DMS153 (cell line): ENCODE measurements at regions not wholly inside any gene's neighbourhood (a gene's known extent, or its start where the extent isn't known, plus 50 kb on each side); places are given as distances from the start of the nearest gene placed in this dataset.

Source experiments
- DNase-seq: peaks from one replicate; lab custom pipeline; 2025; lab: John Stamatoyannopoulos, UW

- DNase-seq = peak; percentile 51
Observed at GRCh38 chr1:232247669-232248068, 382.3 kb downstream of the SIPA1L2 start.

GRCh38 chr1:232244426-232244825, 385.5 kb downstream of the SIPA1L2 start:
- no peak for DNase-seq

- DNase-seq = peak; percentile 61
Observed at GRCh38 chr1:232239998-232240397, 389.9 kb downstream of the SIPA1L2 start.

- DNase-seq = no peak
Observed at GRCh38 chr1:232239522-232239921, 390.4 kb downstream of the SIPA1L2 start.

- DNase-seq = peak; percentile 47
Observed at GRCh38 chr1:232238009-232238408, 391.9 kb downstream of the SIPA1L2 start.

GRCh38 chr1:232227306-232227705, 402.6 kb downstream of the SIPA1L2 start:
- no peak for DNase-seq

GRCh38 chr1:232226197-232226712, 403.7 kb downstream of the SIPA1L2 start:
- peak; percentile 83 for DNase-seq

GRCh38 chr1:232225336-232226131, 404.4 kb downstream of the SIPA1L2 start:
- no peak for DNase-seq

GRCh38 chr1:232223887-232224286, 406.0 kb downstream of the SIPA1L2 start:
- no peak for DNase-seq

GRCh38 chr1:232223183-232223708, 406.7 kb downstream of the SIPA1L2 start:
- peak; percentile 24 for DNase-seq

GRCh38 chr1:232222614-232223013, 407.3 kb downstream of the SIPA1L2 start:
- DNase-seq = no peak

- DNase-seq = no peak
Observed at GRCh38 chr1:232221802-232222499, 408.0 kb downstream of the SIPA1L2 start.

- no peak for DNase-seq
Observed at GRCh38 chr1:232218955-232219865, 410.7 kb downstream of the SIPA1L2 start.

GRCh38 chr1:232213928-232214327, 416.0 kb downstream of the SIPA1L2 start:
- DNase-seq = no peak

GRCh38 chr1:232212253-232212652, 417.7 kb downstream of the SIPA1L2 start:
- no peak for DNase-seq

- no peak for DNase-seq
Observed at GRCh38 chr1:232211149-232211548, 418.8 kb downstream of the SIPA1L2 start.

- DNase-seq = no peak
Observed at GRCh38 chr1:232209357-232209756, 420.6 kb downstream of the SIPA1L2 start.

- DNase-seq = peak; percentile 78
Observed at GRCh38 chr1:232207073-232207866, 422.7 kb downstream of the SIPA1L2 start.

- DNase-seq = no peak
Observed at GRCh38 chr1:232204269-232204668, 425.7 kb downstream of the SIPA1L2 start.

- no peak for DNase-seq
Observed at GRCh38 chr1:232201024-232201423, 428.9 kb downstream of the SIPA1L2 start.

- no peak for DNase-seq
Observed at GRCh38 chr1:232196042-232196441, 433.9 kb downstream of the SIPA1L2 start.
